ENCODE measurements at regions not wholly inside any gene's neighbourhood (a gene's known extent, or its start where the extent isn't known, plus 50 kb on each side); places are given as distances from the start of the nearest gene placed in this dataset.

DNA sequence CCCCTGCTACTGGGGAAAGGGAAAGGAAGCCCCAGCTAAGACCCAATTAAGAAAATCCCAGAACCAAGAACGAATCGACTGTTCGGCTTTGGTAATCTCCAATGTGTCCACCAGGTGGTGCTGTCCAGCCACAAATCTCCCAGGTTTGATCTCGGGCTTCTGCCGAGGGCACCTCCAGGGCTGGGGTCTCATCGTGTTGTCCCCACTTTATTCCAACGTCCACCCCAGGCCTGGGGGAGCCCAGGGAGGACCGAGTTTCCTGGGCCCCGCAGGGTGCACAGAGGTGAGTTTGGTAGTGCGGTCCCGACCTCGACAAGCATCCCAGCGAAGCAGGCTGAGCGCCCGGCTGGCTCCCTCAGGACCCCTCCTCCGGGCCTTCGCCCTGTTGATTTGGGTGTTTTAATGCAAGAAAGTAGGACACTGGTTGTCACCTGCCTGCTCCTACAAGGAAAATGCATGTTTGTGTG, 185.1 kb downstream of the GOLGA6L6 start:
- TF ChIP-seq, protein P1, sequence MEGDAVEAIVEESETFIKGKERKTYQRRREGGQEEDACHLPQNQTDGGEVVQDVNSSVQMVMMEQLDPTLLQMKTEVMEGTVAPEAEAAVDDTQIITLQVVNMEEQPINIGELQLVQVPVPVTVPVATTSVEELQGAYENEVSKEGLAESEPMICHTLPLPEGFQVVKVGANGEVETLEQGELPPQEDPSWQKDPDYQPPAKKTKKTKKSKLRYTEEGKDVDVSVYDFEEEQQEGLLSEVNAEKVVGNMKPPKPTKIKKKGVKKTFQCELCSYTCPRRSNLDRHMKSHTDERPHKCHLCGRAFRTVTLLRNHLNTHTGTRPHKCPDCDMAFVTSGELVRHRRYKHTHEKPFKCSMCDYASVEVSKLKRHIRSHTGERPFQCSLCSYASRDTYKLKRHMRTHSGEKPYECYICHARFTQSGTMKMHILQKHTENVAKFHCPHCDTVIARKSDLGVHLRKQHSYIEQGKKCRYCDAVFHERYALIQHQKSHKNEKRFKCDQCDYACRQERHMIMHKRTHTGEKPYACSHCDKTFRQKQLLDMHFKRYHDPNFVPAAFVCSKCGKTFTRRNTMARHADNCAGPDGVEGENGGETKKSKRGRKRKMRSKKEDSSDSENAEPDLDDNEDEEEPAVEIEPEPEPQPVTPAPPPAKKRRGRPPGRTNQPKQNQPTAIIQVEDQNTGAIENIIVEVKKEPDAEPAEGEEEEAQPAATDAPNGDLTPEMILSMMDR (IDR thresholded peaks at IDR 0.05) = peak; percentile 93
- no peak for TF ChIP-seq CREM (CRISPR knock-in tag; IDR thresholded peaks at IDR 0.05)
- TF ChIP-seq, protein P2, sequence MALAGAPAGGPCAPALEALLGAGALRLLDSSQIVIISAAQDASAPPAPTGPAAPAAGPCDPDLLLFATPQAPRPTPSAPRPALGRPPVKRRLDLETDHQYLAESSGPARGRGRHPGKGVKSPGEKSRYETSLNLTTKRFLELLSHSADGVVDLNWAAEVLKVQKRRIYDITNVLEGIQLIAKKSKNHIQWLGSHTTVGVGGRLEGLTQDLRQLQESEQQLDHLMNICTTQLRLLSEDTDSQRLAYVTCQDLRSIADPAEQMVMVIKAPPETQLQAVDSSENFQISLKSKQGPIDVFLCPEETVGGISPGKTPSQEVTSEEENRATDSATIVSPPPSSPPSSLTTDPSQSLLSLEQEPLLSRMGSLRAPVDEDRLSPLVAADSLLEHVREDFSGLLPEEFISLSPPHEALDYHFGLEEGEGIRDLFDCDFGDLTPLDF (CRISPR knock-in tag; IDR thresholded peaks at IDR 0.05) = no peak
- H3K9me3 Mint-ChIP-seq = peaks cover 37% of the 10 kb centered on the region
- ATAC-seq = peak; percentile 55
- no peaks in the 10 kb centered on the region; the same call in none of the 2 replicates for H3K36me3 Mint-ChIP-seq
- POLR2A ChIA-PET = no interaction called here
- H3K27ac Mint-ChIP-seq = no peak overlapping the region
- no peak overlapping the region for H3K4me3 Mint-ChIP-seq
- H3K27me3 Mint-ChIP-seq (ENCODE audit: low read depth) = peaks cover 26% of the 10 kb centered on the region
- DNase-seq (ENCODE audit: low spot score) = peak; percentile 56
- CTCF ChIA-PET = interaction anchor here (0.9 kb wide), 1 partner anchor 15 kb away, joined by 3 read pairs; no protein-coding TSS in a partner anchor
- no peaks in the 10 kb centered on the region for H3K4me1 Mint-ChIP-seq

DNA sequence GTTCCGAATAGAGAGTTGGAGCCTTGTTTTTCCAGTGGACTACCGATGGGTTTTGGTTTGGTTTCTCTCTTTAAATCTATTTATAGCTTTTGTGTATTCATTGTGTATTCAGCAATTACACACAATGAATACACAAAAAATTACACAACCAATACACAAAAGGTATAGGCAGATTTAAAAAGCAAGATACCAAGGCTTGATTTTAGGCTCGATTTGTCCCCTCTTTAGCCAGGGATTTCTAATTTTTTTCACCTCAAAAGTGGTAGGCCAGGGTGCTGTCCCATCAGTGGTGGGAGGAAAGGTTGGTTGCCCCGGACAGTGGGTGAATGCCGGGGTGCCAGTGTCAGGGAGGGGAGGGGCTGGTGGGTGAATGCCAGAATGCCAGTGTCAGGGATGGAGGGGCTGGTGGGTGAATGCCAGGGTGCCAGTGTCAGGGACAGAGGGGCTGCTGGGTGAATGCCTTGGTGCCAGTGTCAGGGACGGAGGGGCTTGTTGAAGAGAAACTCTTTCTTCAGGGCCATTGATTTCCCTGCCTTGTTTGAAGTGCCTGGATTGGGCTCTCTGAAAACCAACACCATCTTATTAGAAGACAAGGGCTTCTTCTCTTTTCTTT, 186.2 kb downstream of the GOLGA6L6 start:
- ChIA-PET POLR2A (no interaction called here), CTCF (interaction anchor here (0.9 kb wide), 1 partner anchor 14 kb away, joined by 3 read pairs; no protein-coding TSS in a partner anchor)
- TF ChIP-seq MXD4 (CRISPR knock-in tag; IDR thresholded peaks at IDR 0.05; ENCODE audit: borderline replicate concordance) = no peak
- no peak for TF ChIP-seq IRF2 (CRISPR knock-in tag; IDR thresholded peaks at IDR 0.05; ENCODE audit: borderline replicate concordance, low read depth)
- no peak for TF ChIP-seq ZNF396 (CRISPR knock-in tag; IDR thresholded peaks at IDR 0.05; ENCODE audit: borderline replicate concordance)
- TF ChIP-seq NFE2L1 (CRISPR knock-in tag; IDR thresholded peaks at IDR 0.05) = no peak
- TF ChIP-seq ZBTB21 (CRISPR knock-in tag; IDR thresholded peaks at IDR 0.05; ENCODE audit: borderline replicate concordance) = no peak
- no peak for TF ChIP-seq FOXJ3 (CRISPR knock-in tag; IDR thresholded peaks at IDR 0.05; ENCODE audit: borderline replicate concordance)
- TF ChIP-seq, protein P3, sequence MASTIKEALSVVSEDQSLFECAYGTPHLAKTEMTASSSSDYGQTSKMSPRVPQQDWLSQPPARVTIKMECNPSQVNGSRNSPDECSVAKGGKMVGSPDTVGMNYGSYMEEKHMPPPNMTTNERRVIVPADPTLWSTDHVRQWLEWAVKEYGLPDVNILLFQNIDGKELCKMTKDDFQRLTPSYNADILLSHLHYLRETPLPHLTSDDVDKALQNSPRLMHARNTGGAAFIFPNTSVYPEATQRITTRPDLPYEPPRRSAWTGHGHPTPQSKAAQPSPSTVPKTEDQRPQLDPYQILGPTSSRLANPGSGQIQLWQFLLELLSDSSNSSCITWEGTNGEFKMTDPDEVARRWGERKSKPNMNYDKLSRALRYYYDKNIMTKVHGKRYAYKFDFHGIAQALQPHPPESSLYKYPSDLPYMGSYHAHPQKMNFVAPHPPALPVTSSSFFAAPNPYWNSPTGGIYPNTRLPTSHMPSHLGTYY (CRISPR knock-in tag; IDR thresholded peaks at IDR 0.05) = no peak
- TF ChIP-seq JAZF1 (CRISPR knock-in tag; IDR thresholded peaks at IDR 0.05) = no peak
- no peak for TF ChIP-seq GRHL2 (CRISPR knock-in tag; IDR thresholded peaks at IDR 0.05; ENCODE audit: insufficient replicate concordance, severe bottlenecking)
- TF ChIP-seq, protein P4, sequence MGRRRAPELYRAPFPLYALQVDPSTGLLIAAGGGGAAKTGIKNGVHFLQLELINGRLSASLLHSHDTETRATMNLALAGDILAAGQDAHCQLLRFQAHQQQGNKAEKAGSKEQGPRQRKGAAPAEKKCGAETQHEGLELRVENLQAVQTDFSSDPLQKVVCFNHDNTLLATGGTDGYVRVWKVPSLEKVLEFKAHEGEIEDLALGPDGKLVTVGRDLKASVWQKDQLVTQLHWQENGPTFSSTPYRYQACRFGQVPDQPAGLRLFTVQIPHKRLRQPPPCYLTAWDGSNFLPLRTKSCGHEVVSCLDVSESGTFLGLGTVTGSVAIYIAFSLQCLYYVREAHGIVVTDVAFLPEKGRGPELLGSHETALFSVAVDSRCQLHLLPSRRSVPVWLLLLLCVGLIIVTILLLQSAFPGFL (CRISPR knock-in tag; IDR thresholded peaks at IDR 0.05; ENCODE audit: borderline replicate concordance) = no peak
- TF ChIP-seq, protein P5, sequence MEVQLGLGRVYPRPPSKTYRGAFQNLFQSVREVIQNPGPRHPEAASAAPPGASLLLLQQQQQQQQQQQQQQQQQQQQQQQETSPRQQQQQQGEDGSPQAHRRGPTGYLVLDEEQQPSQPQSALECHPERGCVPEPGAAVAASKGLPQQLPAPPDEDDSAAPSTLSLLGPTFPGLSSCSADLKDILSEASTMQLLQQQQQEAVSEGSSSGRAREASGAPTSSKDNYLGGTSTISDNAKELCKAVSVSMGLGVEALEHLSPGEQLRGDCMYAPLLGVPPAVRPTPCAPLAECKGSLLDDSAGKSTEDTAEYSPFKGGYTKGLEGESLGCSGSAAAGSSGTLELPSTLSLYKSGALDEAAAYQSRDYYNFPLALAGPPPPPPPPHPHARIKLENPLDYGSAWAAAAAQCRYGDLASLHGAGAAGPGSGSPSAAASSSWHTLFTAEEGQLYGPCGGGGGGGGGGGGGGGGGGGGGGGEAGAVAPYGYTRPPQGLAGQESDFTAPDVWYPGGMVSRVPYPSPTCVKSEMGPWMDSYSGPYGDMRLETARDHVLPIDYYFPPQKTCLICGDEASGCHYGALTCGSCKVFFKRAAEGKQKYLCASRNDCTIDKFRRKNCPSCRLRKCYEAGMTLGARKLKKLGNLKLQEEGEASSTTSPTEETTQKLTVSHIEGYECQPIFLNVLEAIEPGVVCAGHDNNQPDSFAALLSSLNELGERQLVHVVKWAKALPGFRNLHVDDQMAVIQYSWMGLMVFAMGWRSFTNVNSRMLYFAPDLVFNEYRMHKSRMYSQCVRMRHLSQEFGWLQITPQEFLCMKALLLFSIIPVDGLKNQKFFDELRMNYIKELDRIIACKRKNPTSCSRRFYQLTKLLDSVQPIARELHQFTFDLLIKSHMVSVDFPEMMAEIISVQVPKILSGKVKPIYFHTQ (CRISPR knock-in tag; IDR thresholded peaks at IDR 0.05) = no peak
- TF ChIP-seq, protein P6, sequence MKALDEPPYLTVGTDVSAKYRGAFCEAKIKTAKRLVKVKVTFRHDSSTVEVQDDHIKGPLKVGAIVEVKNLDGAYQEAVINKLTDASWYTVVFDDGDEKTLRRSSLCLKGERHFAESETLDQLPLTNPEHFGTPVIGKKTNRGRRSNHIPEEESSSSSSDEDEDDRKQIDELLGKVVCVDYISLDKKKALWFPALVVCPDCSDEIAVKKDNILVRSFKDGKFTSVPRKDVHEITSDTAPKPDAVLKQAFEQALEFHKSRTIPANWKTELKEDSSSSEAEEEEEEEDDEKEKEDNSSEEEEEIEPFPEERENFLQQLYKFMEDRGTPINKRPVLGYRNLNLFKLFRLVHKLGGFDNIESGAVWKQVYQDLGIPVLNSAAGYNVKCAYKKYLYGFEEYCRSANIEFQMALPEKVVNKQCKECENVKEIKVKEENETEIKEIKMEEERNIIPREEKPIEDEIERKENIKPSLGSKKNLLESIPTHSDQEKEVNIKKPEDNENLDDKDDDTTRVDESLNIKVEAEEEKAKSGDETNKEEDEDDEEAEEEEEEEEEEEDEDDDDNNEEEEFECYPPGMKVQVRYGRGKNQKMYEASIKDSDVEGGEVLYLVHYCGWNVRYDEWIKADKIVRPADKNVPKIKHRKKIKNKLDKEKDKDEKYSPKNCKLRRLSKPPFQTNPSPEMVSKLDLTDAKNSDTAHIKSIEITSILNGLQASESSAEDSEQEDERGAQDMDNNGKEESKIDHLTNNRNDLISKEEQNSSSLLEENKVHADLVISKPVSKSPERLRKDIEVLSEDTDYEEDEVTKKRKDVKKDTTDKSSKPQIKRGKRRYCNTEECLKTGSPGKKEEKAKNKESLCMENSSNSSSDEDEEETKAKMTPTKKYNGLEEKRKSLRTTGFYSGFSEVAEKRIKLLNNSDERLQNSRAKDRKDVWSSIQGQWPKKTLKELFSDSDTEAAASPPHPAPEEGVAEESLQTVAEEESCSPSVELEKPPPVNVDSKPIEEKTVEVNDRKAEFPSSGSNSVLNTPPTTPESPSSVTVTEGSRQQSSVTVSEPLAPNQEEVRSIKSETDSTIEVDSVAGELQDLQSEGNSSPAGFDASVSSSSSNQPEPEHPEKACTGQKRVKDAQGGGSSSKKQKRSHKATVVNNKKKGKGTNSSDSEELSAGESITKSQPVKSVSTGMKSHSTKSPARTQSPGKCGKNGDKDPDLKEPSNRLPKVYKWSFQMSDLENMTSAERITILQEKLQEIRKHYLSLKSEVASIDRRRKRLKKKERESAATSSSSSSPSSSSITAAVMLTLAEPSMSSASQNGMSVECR (CRISPR knock-in tag; IDR thresholded peaks at IDR 0.05; ENCODE audit: borderline replicate concordance) = no peak
- no peak for TF ChIP-seq MYBL2 (CRISPR knock-in tag; IDR thresholded peaks at IDR 0.05)
- no peak for TF ChIP-seq ZNF423 (CRISPR knock-in tag; IDR thresholded peaks at IDR 0.05)
- TF ChIP-seq ZNF416 (CRISPR knock-in tag; IDR thresholded peaks at IDR 0.05) = no peak

More for the DNA sequence above, 186.2 kb downstream of the GOLGA6L6 start:
- peaks cover 48% of the 10 kb centered on the region for H3K9me3 Mint-ChIP-seq
- no peak for ATAC-seq
- H3K27me3 Mint-ChIP-seq (ENCODE audit: low read depth) = peaks cover 31% of the 10 kb centered on the region
- no peak overlapping the region for H3K4me3 Mint-ChIP-seq
- H3K36me3 Mint-ChIP-seq = no peaks in the 10 kb centered on the region; the same call in none of the 2 replicates
- no peak overlapping the region for H3K27ac Mint-ChIP-seq
- DNase-seq (ENCODE audit: low spot score) = peak; percentile 9
- no peaks in the 10 kb centered on the region for H3K4me1 Mint-ChIP-seq
